TTC549 (cell line): ENCODE measurements at regions not wholly inside any gene's neighbourhood (a gene's known extent, or its start where the extent isn't known, plus 50 kb on each side); places are given as distances from the start of the nearest gene placed in this dataset.
"Not testable (repeated sequence)": the region's sequence is repeated elsewhere in the genome, so short reads cannot be mapped to it uniquely, and the experiment has no call there.

ENCODE experiments used
- FAIRE-seq: peaks from 2 replicates; lab custom pipeline; 2012; peaks lifted over from hg19 to GRCh38; lab: Jason Lieb, UNC

GRCh38 chr10:64036321-64036930 lies 515.2 kb downstream of the REEP3 start:
- FAIRE-seq, result no peak

- FAIRE-seq, result no peak
Measured at GRCh38 chr10:64037071-64037661, 516.0 kb downstream of the REEP3 start.

- no peak for FAIRE-seq
Measured at GRCh38 chr10:64038107-64038506, 516.9 kb downstream of the REEP3 start.

GRCh38 chr10:64039198-64039597 lies 518.0 kb downstream of the REEP3 start:
- FAIRE-seq, result no peak

GRCh38 chr10:64040781-64041180 lies 519.6 kb downstream of the REEP3 start:
- FAIRE-seq, result no peak

- FAIRE-seq, result no peak
Measured at GRCh38 chr10:64041185-64041988, 520.2 kb downstream of the REEP3 start.

DNA sequence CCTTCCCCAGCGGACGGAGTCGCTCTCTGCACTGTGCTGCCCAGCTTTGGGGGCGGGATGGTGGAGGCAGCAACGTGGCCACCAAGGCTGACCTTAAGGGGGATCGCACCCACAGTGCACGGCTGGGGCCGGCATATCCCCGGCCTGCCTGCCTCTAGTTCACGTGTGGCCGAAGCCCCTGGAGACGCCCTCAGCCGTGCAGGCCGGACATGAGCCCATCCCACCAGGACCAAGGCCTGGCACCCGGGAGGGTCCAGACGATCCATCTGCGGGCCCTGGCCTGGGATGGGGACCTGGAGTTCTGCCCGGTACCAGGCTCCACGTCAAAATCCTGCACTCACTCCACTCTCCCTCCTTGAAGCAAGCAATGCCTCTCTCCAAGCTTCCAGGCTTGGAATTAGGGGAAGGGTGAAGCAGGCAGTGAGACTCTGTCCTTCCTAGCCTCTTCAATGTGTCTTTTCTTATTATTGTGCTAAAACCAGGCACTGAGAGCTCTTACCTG lies 520.8 kb downstream of the REEP3 start:
- no peak for FAIRE-seq

GRCh38 chr10:64044098-64044497 lies 522.9 kb downstream of the REEP3 start:
- FAIRE-seq, result no peak

- not testable (repeated sequence) for FAIRE-seq
Measured at GRCh38 chr10:64044957-64045632, 523.9 kb downstream of the REEP3 start.

DNA sequence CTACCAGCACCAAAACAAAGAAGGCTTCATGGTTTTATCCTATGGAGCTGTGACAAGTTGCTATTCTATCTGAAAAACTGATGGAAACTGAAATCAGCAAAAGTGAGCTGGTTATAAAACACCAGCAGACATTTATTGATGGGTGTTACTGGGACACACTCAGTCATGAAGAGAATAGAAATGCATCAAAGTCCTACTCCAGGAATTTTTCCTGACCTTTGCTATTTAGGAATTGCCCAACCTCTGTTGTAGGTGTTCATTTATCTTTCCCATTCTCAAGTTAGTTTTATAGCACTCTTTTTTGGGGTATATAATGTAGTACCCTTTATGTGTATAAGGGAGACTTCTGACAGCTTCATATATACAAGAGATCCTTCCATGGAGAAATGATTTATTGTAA lies 533.2 kb downstream of the REEP3 start:
- FAIRE-seq, result no peak

DNA sequence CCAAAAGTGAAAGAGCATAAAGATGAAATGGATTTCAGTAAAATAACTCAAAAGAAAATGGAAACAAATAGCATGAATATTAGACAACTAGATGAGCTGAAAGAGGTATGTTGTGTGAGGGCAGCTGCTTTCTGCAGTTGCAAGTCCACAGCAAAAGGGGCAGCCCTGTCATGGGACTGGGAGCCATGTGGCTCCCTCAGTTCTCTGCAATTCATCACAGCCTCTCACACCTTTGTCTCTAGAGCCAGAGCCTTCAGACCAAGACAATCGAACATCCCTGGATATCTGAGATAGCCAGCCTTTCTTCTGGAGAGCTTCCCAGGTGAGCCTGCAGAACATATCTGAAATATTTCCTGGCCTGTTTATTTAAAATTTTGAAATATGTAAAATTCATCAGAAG lies 538.7 kb downstream of the REEP3 start:
- FAIRE-seq, result no peak

DNA sequence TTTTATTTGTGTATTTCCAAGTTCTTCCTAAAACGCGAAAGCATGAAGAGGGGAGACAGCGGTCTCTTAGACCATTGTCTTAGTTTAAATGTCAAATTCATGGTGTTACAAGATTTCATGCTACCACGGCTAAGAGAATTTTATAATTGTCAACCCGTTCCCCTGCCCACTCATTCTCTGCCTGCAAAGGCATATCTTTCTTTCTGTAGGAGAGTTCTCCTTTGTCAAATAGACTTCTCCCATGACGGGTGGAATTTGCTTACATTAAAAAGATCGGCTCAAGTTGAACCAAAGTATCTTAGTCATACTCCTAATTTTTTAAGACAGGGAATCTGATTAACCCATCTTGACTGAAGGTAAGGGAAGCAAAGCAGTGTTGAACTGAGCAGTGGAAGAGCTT lies 539.2 kb downstream of the REEP3 start:
- no peak for FAIRE-seq

DNA sequence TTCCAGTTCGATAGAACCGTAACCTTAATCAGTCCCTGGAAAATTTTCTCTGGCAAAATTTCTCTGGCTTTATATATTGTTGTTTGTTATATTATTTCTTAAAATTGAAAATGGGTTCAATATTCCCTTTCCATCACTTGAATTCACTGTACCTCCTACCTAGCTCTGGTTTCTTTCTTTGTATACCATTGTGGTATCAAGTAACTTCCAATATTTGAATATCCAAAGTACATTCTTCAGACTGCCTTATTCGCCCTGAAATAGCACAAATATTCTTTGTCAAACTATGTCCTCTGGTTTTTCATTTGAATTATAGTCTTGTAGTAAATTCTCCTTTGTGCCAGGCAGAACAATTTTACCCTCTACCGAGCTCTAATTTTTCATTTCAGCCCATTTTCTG lies 541.6 kb downstream of the REEP3 start:
- FAIRE-seq, result no peak

GRCh38 chr10:64067009-64067606 lies 545.9 kb downstream of the REEP3 start:
- no peak for FAIRE-seq

- no peak for FAIRE-seq
Measured at GRCh38 chr10:64067859-64068258, 546.7 kb downstream of the REEP3 start.

DNA sequence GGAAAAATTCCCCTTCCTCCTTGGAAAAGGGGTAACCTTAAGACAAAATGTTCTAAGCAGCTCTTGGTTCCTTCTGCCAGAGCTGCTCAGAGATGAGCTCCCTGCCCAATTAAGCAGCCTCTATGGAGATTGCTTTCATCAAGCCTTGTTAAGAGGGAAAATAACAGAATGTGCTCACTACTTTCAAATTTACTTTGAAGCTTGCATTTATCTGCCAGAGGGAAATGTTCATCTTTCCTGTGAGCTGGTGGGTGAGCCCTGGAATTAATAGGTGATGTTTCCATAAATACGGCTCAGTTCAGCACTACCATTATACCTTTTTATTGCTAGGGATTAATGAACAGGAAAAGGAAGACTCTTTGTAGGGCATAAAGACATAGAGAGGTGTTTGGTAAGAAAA lies 549.0 kb downstream of the REEP3 start:
- FAIRE-seq, result no peak

DNA sequence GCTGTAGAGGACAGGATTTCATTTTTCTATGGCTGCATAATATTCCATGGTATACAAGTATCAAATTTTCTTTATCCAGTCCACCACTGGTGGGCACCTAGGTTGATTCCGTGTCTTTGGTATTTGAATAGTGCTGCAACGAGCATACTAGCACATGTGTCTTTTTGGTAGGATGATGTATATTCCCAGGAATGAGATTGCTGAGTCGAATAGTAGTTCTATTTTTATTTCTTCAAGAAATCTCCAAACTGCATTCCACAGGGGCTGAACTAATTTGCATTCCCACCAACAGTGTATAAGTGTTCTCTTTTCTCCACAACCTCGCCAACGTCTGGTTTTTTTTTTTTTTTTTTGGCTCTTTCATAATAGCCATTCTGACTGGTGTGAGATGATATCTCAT lies 550.0 kb downstream of the REEP3 start:
- FAIRE-seq, result no peak

GRCh38 chr10:64075604-64076003 lies 554.4 kb downstream of the REEP3 start:
- FAIRE-seq, result no peak

- FAIRE-seq, result no peak
Measured at GRCh38 chr10:64076322-64076940, 555.2 kb downstream of the REEP3 start.

- FAIRE-seq, result no peak
Measured at GRCh38 chr10:64079341-64079740, 558.1 kb downstream of the REEP3 start.

- FAIRE-seq, result no peak
Measured at GRCh38 chr10:64080071-64080470, 558.9 kb downstream of the REEP3 start.

DNA sequence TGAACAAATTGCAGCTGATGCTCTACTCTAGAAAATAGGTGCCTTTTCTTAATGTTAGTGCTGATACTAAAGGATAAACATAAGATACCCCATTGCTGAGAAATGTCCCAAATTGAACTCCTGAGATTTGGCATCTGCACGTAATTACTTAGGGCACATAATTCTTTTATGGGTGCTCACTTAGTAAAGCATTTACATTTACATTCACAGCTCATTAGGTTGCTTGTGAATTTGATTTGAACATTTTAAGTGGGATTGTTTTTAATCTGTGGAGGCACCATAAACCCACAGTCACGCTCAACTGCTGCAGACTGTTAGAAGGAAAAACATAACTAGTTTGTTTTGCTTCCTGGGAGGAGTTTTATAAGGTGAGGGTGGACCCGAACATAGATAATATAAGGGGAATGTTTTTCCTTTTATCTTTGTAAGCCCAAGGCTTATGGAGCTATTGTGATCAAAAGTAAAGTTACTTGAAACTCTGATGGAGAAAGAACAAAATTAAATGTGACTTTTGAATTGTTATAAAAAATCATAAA lies 560.8 kb downstream of the REEP3 start:
- no peak for FAIRE-seq
